NCI-H2227 (cell line): ENCODE measurements at regions not wholly inside any gene's neighbourhood (a gene's known extent, or its start where the extent isn't known, plus 50 kb on each side); places are given as distances from the start of the nearest gene placed in this dataset.

Source experiments
- DNase-seq: peaks from one replicate; lab custom pipeline; 2025; ENCODE audit not compliant: unreplicated experiment; lab: John Stamatoyannopoulos, UW

DNA sequence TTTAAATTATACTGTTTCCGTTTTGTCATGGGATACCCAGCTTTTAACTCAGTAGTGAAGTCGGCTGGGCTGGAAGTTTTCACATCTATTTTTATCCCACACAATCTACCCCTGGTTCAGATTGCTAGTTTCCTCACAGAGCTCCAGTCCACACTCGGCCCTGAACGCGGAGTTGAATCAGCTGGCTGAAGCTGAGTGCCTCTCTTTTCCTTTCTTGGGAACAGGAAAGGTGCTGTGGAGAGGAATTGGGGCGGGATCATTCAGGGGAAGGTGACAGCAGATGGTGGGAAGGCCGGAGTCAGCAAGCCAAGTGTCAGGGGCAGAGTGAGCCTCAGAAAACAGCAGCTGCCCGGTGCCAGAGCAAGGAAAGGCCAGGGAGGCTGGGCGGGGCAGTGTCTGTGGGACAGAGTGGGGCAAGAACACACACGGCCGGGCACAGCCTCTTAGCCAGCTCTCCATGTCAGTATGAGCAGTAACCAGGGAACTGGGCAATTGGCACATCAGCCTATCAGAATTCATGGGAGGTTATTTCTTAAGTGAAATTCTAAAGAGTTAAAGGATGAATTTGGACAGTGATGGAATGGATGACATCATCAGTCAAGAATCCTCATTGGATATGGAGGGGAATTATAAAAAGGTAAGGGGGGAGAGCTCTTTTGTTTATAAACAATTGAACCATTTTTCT, 135.7 kb upstream of the IL12A start:
- no peak for DNase-seq

DNA sequence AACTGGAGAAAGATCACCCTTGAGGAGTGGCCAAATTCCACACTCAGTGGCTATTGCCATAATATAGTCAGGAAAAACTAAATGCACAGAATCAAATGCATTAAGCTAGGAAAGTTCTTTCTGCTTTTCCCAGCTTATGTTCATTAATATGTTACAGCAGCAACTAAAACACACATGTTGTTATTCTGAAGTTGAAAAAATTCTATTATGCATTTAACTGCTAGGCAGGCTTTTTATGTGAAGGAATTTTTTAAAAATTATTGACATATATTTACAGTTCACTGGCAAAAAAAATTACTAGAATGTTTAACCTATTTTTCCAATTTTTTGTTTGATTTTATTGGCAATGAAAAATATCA, 135.2 kb upstream of the IL12A start:
- no peak for DNase-seq

GRCh38 chr3:159854500-159855124, 134.0 kb upstream of the IL12A start:
- no peak for DNase-seq

GRCh38 chr3:159855599-159856346, 132.9 kb upstream of the IL12A start:
- no peak for DNase-seq

DNA sequence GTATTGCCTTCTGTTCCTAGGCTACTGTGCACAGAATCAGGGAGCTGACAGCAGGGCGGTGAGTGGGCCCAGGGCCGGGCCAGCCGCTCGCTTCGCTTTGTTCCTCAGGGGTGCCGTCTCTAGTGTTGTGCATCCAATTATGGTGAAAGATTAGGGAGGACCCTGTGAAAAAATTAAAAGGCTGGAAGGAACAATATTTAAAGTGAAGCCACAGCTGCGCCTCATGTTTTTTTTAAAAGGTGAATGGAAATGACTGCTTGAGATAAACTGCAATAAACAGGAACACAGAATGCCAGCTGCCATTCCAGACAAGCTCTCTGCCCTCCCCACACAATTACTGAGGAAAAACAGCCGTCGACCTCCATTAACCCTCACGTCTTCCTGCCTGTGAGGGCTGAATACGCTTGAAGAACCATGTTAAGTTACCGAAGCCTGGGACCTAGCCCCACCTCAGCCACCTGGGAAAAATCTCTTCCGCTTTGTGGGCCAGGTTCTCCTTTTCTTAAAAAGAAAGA, 132.0 kb upstream of the IL12A start:
- DNase-seq = peak; percentile 77

GRCh38 chr3:159857840-159858239, 130.8 kb upstream of the IL12A start:
- DNase-seq = no peak

- no peak for DNase-seq
Observed at GRCh38 chr3:159858650-159859049, 130.0 kb upstream of the IL12A start.

- no peak for DNase-seq
Observed at GRCh38 chr3:159859424-159859823, 129.2 kb upstream of the IL12A start.

- DNase-seq = no peak
Observed at GRCh38 chr3:159859836-159860235, 128.8 kb upstream of the IL12A start.

DNA sequence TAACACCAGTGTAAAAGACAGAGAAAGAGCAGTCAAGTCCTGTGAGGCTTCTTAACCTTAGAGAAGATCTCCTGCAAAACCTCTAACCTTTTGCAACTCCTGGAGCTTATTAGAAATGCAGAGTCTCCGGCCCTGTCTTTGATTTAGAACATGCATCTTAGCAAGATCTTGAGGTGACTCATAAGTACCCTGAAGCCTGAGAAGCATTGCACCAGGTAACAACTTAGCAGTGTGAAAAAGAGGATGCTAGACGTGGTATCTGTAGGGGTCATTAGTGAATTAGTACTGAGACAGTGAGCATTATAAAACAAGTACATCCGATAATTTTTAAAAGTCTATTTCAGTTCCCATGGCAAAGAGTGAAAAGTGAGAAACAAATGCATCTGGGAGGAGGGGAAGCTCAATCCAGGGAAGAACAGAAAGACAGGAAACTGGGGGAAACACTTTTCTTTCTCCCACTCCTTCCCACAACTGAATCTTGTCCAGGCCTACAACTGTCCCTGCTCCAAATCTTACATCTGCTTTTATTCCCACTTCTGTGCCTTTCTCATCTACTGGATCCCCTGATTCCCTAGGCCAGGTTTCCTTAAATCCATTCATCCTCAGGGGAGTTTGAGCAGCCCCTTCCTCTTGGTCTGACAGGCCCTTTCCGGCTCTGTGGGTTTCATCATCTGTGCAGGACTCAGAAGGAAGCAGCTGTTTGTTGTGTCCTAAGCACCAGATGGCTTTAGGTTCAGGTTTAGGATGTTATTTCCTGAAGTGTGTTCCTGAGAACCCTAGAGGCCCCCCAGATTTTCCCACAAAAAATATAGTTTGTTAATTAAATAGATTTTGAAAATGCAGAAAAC, 128.1 kb upstream of the IL12A start:
- DNase-seq = no peak

GRCh38 chr3:159861369-159861987, 127.2 kb upstream of the IL12A start:
- no peak for DNase-seq

- DNase-seq = no peak
Observed at GRCh38 chr3:159865041-159865579, 123.5 kb upstream of the IL12A start.

DNA sequence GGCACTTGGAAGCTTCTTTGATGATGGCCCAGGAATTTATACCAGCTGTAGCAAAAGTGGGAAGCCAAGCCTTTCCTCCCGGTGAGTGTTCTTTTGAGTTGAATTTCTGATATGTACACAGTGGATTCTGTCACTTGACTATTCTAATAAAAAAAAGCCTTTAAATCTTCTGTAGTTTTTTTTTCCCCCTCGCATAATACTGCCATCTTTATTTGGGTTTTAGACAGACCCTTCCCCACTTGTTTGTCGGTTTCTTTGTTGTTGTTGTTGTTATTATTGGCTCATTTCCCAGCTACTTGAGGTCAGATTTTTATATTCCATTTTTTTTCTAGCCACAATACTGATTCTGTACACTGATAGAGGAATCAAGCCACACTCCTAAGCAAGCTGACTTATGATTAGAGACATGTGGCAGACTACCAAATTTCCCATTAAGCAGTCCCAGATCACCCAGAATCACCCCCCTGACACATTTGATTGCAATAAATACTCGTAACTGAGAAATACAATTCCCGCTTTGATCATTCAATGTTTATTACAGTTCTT, 122.4 kb upstream of the IL12A start:
- no peak for DNase-seq

DNA sequence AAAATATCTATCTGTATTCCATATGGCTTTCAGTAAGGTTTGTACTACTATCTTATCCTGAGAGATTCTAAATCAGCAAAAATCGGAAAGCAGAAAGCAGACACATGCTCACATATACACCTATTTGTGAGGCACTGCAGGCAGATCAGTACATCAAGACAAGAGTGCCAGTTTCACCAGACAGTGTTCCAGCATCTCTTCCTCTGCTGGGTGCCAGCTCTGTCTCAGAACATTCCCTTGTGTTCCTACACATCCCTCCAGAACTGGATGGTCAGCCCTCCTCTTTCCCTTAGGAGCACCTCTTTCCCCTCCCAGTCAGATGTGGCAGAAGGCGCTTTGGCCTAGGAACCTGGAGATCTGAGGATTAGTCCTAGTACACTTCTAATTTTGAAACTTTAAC, 121.3 kb upstream of the IL12A start:
- DNase-seq = no peak

GRCh38 chr3:159870723-159871122, 117.9 kb upstream of the IL12A start:
- no peak for DNase-seq

DNA sequence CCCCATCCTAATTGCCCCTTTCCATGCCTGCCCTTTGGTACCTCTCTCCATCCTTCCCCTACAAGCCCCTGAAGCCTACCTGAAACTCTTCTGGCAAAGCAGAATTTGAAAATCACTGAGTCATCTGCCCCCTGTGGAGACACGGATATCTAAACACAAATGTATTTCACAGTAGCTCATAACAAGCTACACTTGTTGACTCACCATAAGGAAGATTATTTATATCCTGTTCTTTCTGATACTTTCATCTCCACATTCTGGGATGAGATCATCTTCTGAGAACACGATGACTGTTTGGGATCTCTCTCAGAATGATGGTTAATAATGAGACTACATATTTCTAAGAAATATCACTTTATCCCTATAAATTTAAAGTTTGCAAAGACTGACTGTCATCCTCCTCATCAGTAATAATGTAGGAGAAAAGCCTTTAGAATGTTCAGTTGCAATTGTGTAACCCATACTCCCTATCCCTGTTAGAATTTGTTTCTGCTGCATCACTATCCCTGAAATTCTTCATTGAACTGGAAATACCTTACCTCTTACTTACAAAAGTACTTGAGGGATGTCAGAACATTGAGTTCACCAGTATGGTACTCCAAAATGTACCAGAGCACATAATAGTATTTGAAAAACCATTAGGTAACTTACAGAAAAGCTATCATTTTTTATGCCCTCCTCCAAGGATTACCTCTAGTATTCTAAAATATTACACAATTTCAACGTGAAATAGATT, 116.1 kb upstream of the IL12A start:
- no peak for DNase-seq

- no peak for DNase-seq
Observed at GRCh38 chr3:159875116-159875515, 113.5 kb upstream of the IL12A start.

DNA sequence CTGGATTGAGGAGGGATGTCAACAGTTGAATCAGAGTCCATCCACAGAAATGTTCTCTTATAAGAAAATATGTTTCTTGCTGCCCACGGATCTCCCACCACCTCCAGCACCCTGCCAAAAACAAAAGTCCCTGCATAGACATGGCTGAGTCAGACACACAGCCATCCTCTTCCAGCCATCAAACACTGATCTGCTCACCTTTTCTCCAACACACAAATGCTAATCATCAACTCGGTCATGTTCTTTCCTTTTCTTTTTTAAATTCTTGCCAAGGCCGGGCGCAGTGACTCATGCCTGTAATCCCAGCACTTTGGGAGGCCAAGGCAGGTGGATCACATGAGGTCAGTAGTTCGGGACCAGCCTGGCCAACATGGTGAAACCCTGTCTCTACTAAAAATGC, 110.7 kb upstream of the IL12A start:
- DNase-seq = no peak

DNA sequence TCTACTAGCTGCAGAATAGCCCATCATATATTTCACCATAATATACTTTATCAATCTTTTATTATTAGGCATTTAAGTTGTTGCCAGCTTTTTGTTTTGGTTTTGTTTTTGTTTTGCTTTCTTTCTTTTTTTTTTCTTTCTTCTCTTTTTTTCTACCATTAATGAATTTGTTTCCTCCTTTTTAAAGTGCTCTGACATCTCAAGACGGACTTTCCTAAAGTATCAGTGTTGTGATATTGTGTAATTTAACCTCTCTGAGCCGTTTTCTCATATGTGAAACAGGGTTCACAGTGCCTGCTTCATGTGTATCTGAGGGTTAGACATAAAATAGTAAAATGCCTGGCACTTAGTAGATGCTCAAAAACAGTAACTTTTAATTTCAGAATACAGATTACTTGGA, 109.5 kb upstream of the IL12A start:
- DNase-seq = no peak

GRCh38 chr3:159879598-159879997, 109.0 kb upstream of the IL12A start:
- DNase-seq = no peak
